ENCODE measurements at regions not wholly inside any gene's neighbourhood (a gene's known extent, or its start where the extent isn't known, plus 50 kb on each side); places are given as distances from the start of the nearest gene placed in this dataset.

GRCh38 chr18:10381516-10381915 is 72.9 kb upstream of the APCDD1 start:
- TF ChIP-seq CTCF (IDR thresholded peaks at IDR 0.05; ENCODE audit: borderline replicate concordance, control extremely low read depth, extremely low read depth, insufficient read depth, missing control alignments) = no peak
- in situ Hi-C loops (cut with MboI; ENCODE audit: low sequenced_read_pairs, unreplicated experiment) = no loop called here
- no peak for DNase-seq (ENCODE audit: low spot score)

- no peak for DNase-seq (ENCODE audit: low spot score)
- TF ChIP-seq CTCF (IDR thresholded peaks at IDR 0.05; ENCODE audit: borderline replicate concordance, control extremely low read depth, extremely low read depth, insufficient read depth, missing control alignments) = no peak
- in situ Hi-C loops (cut with MboI; ENCODE audit: low sequenced_read_pairs, unreplicated experiment) = no loop called here
Observed at GRCh38 chr18:10381951-10382350, 72.5 kb upstream of the APCDD1 start.

DNA sequence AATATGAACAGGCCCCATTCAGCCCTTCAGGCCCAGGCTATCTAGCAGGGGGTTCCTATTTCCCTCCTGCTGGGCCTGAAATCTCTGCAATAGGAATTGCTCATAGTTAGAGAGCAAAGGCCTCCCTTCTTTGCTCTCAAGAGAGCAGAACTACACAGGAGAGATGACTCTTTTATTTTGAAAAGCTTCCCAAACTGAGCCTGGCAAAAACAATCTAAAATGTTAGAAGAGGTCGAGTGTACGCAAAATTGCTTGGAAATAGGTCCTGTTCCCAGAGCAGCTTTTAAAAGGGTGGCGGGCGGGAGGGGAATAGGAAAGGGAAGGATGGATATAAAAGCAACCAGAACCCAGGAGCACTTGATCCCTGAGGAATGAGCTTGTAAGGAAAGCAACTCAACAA is 68.4 kb upstream of the APCDD1 start:
- in situ Hi-C loops (cut with MboI; ENCODE audit: low sequenced_read_pairs, unreplicated experiment) = no loop called here
- DNase-seq (ENCODE audit: low spot score) = no peak
- TF ChIP-seq CTCF (IDR thresholded peaks at IDR 0.05; ENCODE audit: borderline replicate concordance, control extremely low read depth, extremely low read depth, insufficient read depth, missing control alignments) = no peak

DNA sequence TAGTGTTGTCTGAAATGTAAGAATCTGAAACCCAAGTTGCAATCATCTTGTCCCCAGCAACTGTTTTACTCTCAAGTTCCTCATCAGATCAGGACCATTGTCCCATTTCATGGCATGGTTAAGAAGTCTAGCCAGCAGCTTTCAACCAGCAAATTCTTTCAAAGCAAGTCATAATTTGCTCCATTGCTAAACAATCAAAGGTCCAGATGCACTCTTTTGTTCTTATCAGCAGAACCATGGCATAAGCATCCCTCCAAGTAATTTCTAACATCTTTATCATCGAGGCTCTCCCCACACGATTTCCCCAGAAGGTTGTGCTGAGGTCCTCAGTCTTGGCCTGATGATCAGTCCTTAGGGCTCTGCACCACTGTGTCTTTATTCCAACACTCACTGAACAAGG is 67.5 kb upstream of the APCDD1 start:
- in situ Hi-C loops (cut with MboI; ENCODE audit: low sequenced_read_pairs, unreplicated experiment) = no loop called here
- DNase-seq (ENCODE audit: low spot score) = no peak
- TF ChIP-seq CTCF (IDR thresholded peaks at IDR 0.05; ENCODE audit: borderline replicate concordance, control extremely low read depth, extremely low read depth, insufficient read depth, missing control alignments) = no peak

DNA sequence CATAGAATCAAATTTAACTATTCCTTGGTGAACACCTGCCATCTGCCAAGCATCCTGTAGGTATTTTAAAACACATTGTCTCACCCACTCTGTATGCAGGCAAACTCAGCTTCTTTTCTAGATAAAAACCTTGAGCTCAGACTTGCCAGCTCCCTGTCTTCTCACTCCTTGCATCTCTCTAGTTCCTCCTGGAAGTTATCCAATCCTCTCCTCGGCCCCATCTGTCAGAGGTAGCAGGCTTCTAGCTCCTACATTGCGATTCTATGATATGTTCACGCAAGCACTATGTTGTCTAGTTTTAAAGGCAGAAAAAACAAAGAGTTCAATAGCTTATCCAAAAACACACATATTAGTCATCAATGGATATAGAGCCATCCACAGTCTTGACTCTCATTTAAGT is 67.0 kb upstream of the APCDD1 start:
- DNase-seq (ENCODE audit: low spot score) = no peak
- in situ Hi-C loops (cut with MboI; ENCODE audit: low sequenced_read_pairs, unreplicated experiment) = no loop called here
- no peak for TF ChIP-seq CTCF (IDR thresholded peaks at IDR 0.05; ENCODE audit: borderline replicate concordance, control extremely low read depth, extremely low read depth, insufficient read depth, missing control alignments)

DNA sequence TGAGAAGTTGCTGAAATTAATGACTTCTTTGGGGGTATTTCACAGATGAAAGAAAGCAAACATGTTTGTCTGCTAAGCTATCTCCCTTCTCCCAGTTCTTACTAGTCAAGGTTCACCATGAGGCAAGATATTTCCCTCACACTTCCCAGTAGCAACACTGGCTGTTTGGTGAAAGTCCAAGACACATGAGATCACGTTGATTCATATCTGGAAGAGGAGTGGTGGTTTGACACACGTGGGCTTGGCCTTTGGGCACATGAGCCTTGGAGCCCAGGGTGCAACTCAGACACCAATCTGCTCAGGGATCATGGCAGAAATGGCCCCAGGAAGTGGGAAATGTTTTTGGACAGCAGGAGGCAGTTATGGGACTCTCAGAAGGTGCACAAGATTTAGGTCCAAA is 66.1 kb upstream of the APCDD1 start:
- in situ Hi-C loops (cut with MboI; ENCODE audit: low sequenced_read_pairs, unreplicated experiment) = no loop called here
- TF ChIP-seq CTCF (IDR thresholded peaks at IDR 0.05; ENCODE audit: borderline replicate concordance, control extremely low read depth, extremely low read depth, insufficient read depth, missing control alignments) = no peak
- DNase-seq (ENCODE audit: low spot score) = no peak

DNA sequence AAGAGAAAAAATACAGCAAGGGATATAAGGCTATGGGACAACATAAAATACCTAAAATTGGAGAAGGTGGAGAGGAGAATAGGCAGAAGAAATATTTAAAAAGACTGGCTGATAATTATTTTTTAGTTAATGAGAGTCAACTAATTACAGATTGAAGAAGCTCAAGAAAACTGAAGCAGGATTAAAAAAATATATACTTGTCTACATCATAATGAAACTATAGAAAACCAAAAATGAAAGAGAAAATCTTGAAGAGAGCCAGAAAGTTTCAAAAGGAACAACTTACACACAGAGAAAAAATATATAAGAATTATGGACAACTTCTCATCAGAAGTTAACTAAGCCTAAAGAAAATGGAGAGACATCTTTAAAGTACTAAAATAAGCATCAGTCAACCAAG is 62.9 kb upstream of the APCDD1 start:
- DNase-seq (ENCODE audit: low spot score) = peak; percentile 47
- no peak for TF ChIP-seq CTCF (IDR thresholded peaks at IDR 0.05; ENCODE audit: borderline replicate concordance, control extremely low read depth, extremely low read depth, insufficient read depth, missing control alignments)
- in situ Hi-C loops (cut with MboI; ENCODE audit: low sequenced_read_pairs, unreplicated experiment) = no loop called here
